Neural cell (in vitro differentiated cells): ENCODE measurements at regions not wholly inside any gene's neighbourhood (a gene's known extent, or its start where the extent isn't known, plus 50 kb on each side); places are given as distances from the start of the nearest gene placed in this dataset.

ENCODE experiments used
- H2AFZ ChIP-seq: fragments of 200-600, 300-800 bp; sonication (generic), shearing (Covaris generic); 2 replicates; pipeline ENCODE4 v1.6.0; 2014; ENCODE audit warnings: low read depth, mild to moderate bottlenecking, antibody characterized with exemption, low read length, moderate library complexity
- H3F3A ChIP-seq: fragments of 200-600 bp; shearing (Covaris generic); 2 replicates; pipeline ENCODE4 v1.6.1; 2016; ENCODE audit warnings: mild to moderate bottlenecking, moderate library complexity, mixed read lengths, antibody characterized with exemption, low read length; ENCODE audit not compliant: insufficient read depth, poor library complexity, severe bottlenecking
- H3K27ac ChIP-seq: fragments of 200-600, 300-800 bp; sonication (generic), shearing (Covaris generic); 2 replicates; pipeline ENCODE4 v1.5.1; 2014; ENCODE audit warnings: mild to moderate bottlenecking, low read length, moderate library complexity
- H3K27me3 ChIP-seq: fragments of 300-800, 200-600 bp; sonication (generic), shearing (Covaris generic); 2 replicates; pipeline ENCODE4 v1.6.0; 2014; ENCODE audit warnings: mild to moderate bottlenecking, low read depth, low read length, moderate library complexity; ENCODE audit not compliant: insufficient read depth
- H3K36me3 ChIP-seq: fragments of 300-800, 200-600 bp; sonication (generic), shearing (Covaris generic); 2 replicates; pipeline ENCODE4 v1.5.1; 2014; ENCODE audit warnings: mild to moderate bottlenecking, antibody characterized with exemption, low read length, moderate library complexity; ENCODE audit not compliant: insufficient read depth
- H3K4me2 ChIP-seq: fragments of 300-800, 200-600 bp; sonication (generic), shearing (Covaris generic); 2 replicates; pipeline ENCODE4 v1.6.0; 2014; ENCODE audit warnings: mild to moderate bottlenecking, low read length
- H3K4me3 ChIP-seq: fragments of 300-800, 200-600 bp; sonication (generic), shearing (Covaris generic); 2 replicates; pipeline ENCODE4 v1.5.1; 2014; ENCODE audit warnings: mild to moderate bottlenecking, low read length, moderate library complexity
- H3K79me2 ChIP-seq: fragments of 200-600 bp; shearing (Covaris generic); replicated peaks from 2 replicates; pipeline ENCODE4 v1.6.0; 2014; ENCODE audit warnings: mild to moderate bottlenecking, low read length, moderate library complexity; ENCODE audit not compliant: insufficient read depth
- H3K9ac ChIP-seq: fragments of 300-800, 200-600 bp; sonication (generic), shearing (Covaris generic); 2 replicates; pipeline ENCODE4 v1.6.1; 2016; ENCODE audit warnings: mild to moderate bottlenecking, low read length, mixed read lengths
- H3K9me2 ChIP-seq: fragments of 200-600 bp; shearing (Covaris generic); 2 replicates; pipeline ENCODE4 v1.6.1; 2016; ENCODE audit warnings: mild to moderate bottlenecking, low read length, mixed read lengths; ENCODE audit not compliant: insufficient read depth
- H3K9me3 ChIP-seq: fragments of 200-600, 300-800 bp; sonication (generic), shearing (Covaris generic); 2 replicates; pipeline ENCODE4 v1.6.1; 2016; ENCODE audit warnings: mild to moderate bottlenecking, mixed run types, low read length, moderate library complexity, mixed read lengths
- H4K20me1 ChIP-seq: fragments of 200-600 bp; shearing (Covaris generic); 2 replicates; pipeline ENCODE4 v1.6.1; 2016; ENCODE audit warnings: mild to moderate bottlenecking, mixed run types; ENCODE audit not compliant: insufficient read depth
- EP300 ChIP-seq: fragments of 450-650 bp; conservative IDR thresholded peaks from 2 replicates; pipeline ENCODE4 v1.6.1; 2014; ENCODE audit warnings: antibody characterized with exemption, mild to moderate bottlenecking, moderate library complexity; ENCODE audit not compliant: poor library complexity, severe bottlenecking
- EZH2 ChIP-seq: fragments of 200-600, 300-800 bp; shearing (Covaris generic), sonication (generic); IDR thresholded peaks from 2 replicates; pipeline ENCODE4 v1.6.1; 2014; ENCODE audit warnings: antibody characterized with exemption, low read length, borderline replicate concordance, mild to moderate bottlenecking; ENCODE audit not compliant: insufficient read depth, poor library complexity, severe bottlenecking
- MXI1 ChIP-seq: fragments of 450-650 bp; conservative IDR thresholded peaks from 2 replicates; pipeline ENCODE4 v1.6.1; 2014; ENCODE audit warnings: antibody characterized with exemption, mild to moderate bottlenecking; ENCODE audit not compliant: poor library complexity, severe bottlenecking
- POLR2AphosphoS5 ChIP-seq: IDR thresholded peaks from 2 replicates; pipeline ENCODE4 v1.6.1; 2012
- RAD21 ChIP-seq: fragments of 450-650 bp; conservative IDR thresholded peaks from 2 replicates; pipeline ENCODE4 v1.6.1; 2014; ENCODE audit warnings: antibody characterized with exemption, mild to moderate bottlenecking, moderate library complexity
- SMC3 ChIP-seq: fragments of 450-650 bp; conservative IDR thresholded peaks from 2 replicates; pipeline ENCODE4 v1.6.1; 2014; ENCODE audit warnings: antibody characterized with exemption, mild to moderate bottlenecking, moderate library complexity; ENCODE audit not compliant: poor library complexity
- TAF1 ChIP-seq: IDR thresholded peaks from 2 replicates; pipeline ENCODE4 v1.6.1; 2012; ENCODE audit warnings: low read depth
- TF ChIP-seq, protein P1 (sequence below): fragments of 450-650 bp; IDR thresholded peaks from 2 replicates; pipeline ENCODE4 v1.5.1; 2014; ENCODE audit warnings: antibody characterized with exemption, mild to moderate bottlenecking, moderate library complexity; ENCODE audit not compliant: poor library complexity, severe bottlenecking
- TF ChIP-seq, protein P2 (sequence below): IDR thresholded peaks from 2 replicates; pipeline ENCODE4 v1.6.1; 2012; ENCODE audit warnings: borderline replicate concordance

DNA sequence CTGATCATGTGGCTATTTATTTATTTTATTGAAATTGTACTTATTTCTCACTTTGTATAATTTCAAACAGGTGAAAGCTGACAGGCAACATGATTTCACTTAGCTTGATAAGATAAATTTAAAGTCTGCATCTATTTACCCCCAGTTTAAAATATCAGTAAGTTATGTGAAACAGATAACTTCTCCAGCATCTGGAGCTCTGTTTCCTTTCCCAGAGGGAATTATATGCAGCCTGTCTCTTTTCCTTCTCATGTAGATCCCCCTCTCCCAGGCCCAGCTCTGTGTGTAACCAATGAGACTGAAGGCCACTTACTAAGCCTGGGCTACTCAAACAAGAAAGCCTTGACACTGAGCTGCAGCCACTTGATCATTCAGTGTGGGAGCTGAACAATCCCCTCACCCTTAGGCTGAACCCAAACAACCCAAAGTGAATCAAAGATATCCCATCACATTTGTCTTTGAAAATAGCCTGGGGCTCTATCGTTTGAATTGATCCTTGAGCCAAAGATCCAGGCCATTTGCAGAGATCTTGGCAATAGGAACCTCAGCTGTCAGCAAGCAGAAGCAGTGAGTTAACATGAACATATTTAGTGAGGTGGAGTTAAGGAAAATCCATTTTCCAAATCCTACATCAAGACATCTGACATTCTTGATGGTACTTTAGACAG lies 383.9 kb downstream of the TGFB2 start:
- no peaks in the 10 kb centered on the region for H3F3A ChIP-seq
- no peak overlapping the region for H3K4me3 ChIP-seq
- no peak overlapping the region for H3K9ac ChIP-seq
- TF ChIP-seq, protein P1, sequence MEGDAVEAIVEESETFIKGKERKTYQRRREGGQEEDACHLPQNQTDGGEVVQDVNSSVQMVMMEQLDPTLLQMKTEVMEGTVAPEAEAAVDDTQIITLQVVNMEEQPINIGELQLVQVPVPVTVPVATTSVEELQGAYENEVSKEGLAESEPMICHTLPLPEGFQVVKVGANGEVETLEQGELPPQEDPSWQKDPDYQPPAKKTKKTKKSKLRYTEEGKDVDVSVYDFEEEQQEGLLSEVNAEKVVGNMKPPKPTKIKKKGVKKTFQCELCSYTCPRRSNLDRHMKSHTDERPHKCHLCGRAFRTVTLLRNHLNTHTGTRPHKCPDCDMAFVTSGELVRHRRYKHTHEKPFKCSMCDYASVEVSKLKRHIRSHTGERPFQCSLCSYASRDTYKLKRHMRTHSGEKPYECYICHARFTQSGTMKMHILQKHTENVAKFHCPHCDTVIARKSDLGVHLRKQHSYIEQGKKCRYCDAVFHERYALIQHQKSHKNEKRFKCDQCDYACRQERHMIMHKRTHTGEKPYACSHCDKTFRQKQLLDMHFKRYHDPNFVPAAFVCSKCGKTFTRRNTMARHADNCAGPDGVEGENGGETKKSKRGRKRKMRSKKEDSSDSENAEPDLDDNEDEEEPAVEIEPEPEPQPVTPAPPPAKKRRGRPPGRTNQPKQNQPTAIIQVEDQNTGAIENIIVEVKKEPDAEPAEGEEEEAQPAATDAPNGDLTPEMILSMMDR, result no peak
- TF ChIP-seq MXI1 (no peak), POLR2AphosphoS5 (no peak), TAF1 (no peak), EP300 (no peak), RAD21 (no peak), EZH2 (no peak)
- TF ChIP-seq, protein P2, sequence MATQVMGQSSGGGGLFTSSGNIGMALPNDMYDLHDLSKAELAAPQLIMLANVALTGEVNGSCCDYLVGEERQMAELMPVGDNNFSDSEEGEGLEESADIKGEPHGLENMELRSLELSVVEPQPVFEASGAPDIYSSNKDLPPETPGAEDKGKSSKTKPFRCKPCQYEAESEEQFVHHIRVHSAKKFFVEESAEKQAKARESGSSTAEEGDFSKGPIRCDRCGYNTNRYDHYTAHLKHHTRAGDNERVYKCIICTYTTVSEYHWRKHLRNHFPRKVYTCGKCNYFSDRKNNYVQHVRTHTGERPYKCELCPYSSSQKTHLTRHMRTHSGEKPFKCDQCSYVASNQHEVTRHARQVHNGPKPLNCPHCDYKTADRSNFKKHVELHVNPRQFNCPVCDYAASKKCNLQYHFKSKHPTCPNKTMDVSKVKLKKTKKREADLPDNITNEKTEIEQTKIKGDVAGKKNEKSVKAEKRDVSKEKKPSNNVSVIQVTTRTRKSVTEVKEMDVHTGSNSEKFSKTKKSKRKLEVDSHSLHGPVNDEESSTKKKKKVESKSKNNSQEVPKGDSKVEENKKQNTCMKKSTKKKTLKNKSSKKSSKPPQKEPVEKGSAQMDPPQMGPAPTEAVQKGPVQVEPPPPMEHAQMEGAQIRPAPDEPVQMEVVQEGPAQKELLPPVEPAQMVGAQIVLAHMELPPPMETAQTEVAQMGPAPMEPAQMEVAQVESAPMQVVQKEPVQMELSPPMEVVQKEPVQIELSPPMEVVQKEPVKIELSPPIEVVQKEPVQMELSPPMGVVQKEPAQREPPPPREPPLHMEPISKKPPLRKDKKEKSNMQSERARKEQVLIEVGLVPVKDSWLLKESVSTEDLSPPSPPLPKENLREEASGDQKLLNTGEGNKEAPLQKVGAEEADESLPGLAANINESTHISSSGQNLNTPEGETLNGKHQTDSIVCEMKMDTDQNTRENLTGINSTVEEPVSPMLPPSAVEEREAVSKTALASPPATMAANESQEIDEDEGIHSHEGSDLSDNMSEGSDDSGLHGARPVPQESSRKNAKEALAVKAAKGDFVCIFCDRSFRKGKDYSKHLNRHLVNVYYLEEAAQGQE, result no peak
- no peaks in the 10 kb centered on the region for H3K79me2 ChIP-seq
- H3K9me2 ChIP-seq, result no peaks in the 10 kb centered on the region
- H3K9me3 ChIP-seq, result no peaks in the 10 kb centered on the region
- H2AFZ ChIP-seq, result no peak overlapping the region
- no peak overlapping the region for H3K4me2 ChIP-seq
- H4K20me1 ChIP-seq, result no peaks in the 10 kb centered on the region
- H3K27ac ChIP-seq, result no peak overlapping the region
- no peaks in the 10 kb centered on the region for H3K27me3 ChIP-seq
- H3K36me3 ChIP-seq, result no peaks in the 10 kb centered on the region

GRCh38 chr1:218735436-218736032 lies 390.4 kb downstream of the TGFB2 start:
- H3K79me2 ChIP-seq, result no peaks in the 10 kb centered on the region
- no peak overlapping the region for H3K4me3 ChIP-seq
- H3K4me2 ChIP-seq, result no peak overlapping the region

More at GRCh38 chr1:218735436-218736032, 390.4 kb downstream of the TGFB2 start:
- Histone ChIP-seq H3K9me3 (no peaks in the 10 kb centered on the region), H3K27ac (no peak overlapping the region), H4K20me1 (no peaks in the 10 kb centered on the region), H3K36me3 (no peaks in the 10 kb centered on the region), H3K9ac (no peak overlapping the region), H2AFZ (no peak overlapping the region), H3F3A (no peaks in the 10 kb centered on the region), H3K27me3 (no peaks in the 10 kb centered on the region), H3K9me2 (no peaks in the 10 kb centered on the region)
- TF ChIP-seq POLR2AphosphoS5, result no peak
- TF ChIP-seq, protein P1, result no peak
- TF ChIP-seq SMC3, result no peak
- TF ChIP-seq TAF1, result no peak
- no peak for TF ChIP-seq EP300
- TF ChIP-seq, protein P2, result no peak
- TF ChIP-seq EZH2, result no peak
- no peak for TF ChIP-seq MXI1
- no peak for TF ChIP-seq RAD21
